Panc1 (cell line): ENCODE measurements at regions not wholly inside any gene's neighbourhood (a gene's known extent, or its start where the extent isn't known, plus 50 kb on each side); places are given as distances from the start of the nearest gene placed in this dataset.

ENCODE experiments used
- ATAC-seq: fragments of 200-7000 bp; cut with Tn5 transposase; 2 replicates; pipeline ENCODE4 v1.9.1; 2020; ENCODE audit warnings: mild to moderate bottlenecking, moderate library complexity
- BruUV-seq: library from RNA; stranded (reverse); fragments of 400-500 nt; replicated peaks from 2 replicates; lab custom pipeline; 2021; lab: Mats Ljungman, UMichigan
- CTCF ChIA-PET: fragments of 300-600 bp; sonication (Branson Sonifier 250); formaldehyde crosslinking; loops from one replicate; lab custom pipeline; 2022; ENCODE audit warnings: antibody characterized with exemption; lab: Charles Lee
- POLR2A ChIA-PET: fragments of 300-600 bp; sonication (Branson Sonifier 250); formaldehyde crosslinking; loops from one replicate; lab custom pipeline; 2022; ENCODE audit warnings: antibody characterized with exemption; lab: Charles Lee
- DNase-seq: peaks from one replicate; pipeline ENCODE4 v3.0.0-alpha.2; 2010; ENCODE audit warnings: low read depth, low spot score
- H3K27ac ChIP-seq: 2 replicates; pipeline ENCODE4 v1.5.1; 2011; ENCODE audit warnings: mild to moderate bottlenecking, low read length, inconsistent platforms
- H3K27me3 ChIP-seq: fragments of 200-500 bp; sonication (Bioruptor generic); 2 replicates; pipeline ENCODE4 v1.6.0; 2014; ENCODE audit warnings: low read length, inconsistent platforms; ENCODE audit not compliant: control insufficient read depth, insufficient read depth
- H3K36me3 ChIP-seq: fragments of 200-500 bp; sonication (Bioruptor generic); 2 replicates; pipeline ENCODE4 v1.5.1; 2014; ENCODE audit warnings: inconsistent platforms, mild to moderate bottlenecking, low read length, moderate library complexity; ENCODE audit not compliant: control insufficient read depth, insufficient read depth
- H3K4me1 ChIP-seq: 2 replicates; pipeline ENCODE4 v1.5.1; 2011; ENCODE audit warnings: inconsistent platforms, mild to moderate bottlenecking, low read length, moderate library complexity; ENCODE audit not compliant: control insufficient read depth, insufficient read depth
- H3K4me3 ChIP-seq, 2 experiments: 2 replicates each; pipeline ENCODE4 v1.5.1; 2011 to 2012; ENCODE audit warnings: low read depth in 2 of 2, low read length in 2 of 2, mild to moderate bottlenecking in 2 of 2, inconsistent platforms in 1 of 2, moderate library complexity in 1 of 2
- H3K9me3 ChIP-seq: fragments of 200-500 bp; sonication (Bioruptor generic); 2 replicates; pipeline ENCODE4 v1.5.1; 2014; ENCODE audit warnings: low read depth, mild to moderate bottlenecking, inconsistent platforms, low read length, moderate library complexity; ENCODE audit not compliant: control insufficient read depth, insufficient read depth
- CTCF ChIP-seq: fragments of 450-650 bp; IDR thresholded peaks from 2 replicates; pipeline ENCODE4 v1.5.1; 2017; ENCODE audit warnings: mild to moderate bottlenecking
- POLR2AphosphoS5 ChIP-seq: IDR thresholded peaks from 2 replicates; pipeline ENCODE4 v1.6.1; 2012; ENCODE audit warnings: mild to moderate bottlenecking, low read depth, low read length, moderate library complexity
- REST ChIP-seq, 2 experiments: IDR thresholded peaks; 2 replicates each; pipeline ENCODE4 v1.6.1; 2011 to 2012; ENCODE audit warnings: low read depth in 2 of 2, control low read depth in 1 of 2, low read length in 1 of 2, mild to moderate bottlenecking in 1 of 2, moderate library complexity in 1 of 2; ENCODE audit not compliant: insufficient read depth in 1 of 2
- SIN3A ChIP-seq: IDR thresholded peaks from 2 replicates; pipeline ENCODE4 v1.6.1; 2012; ENCODE audit warnings: low read depth, mild to moderate bottlenecking, low read length, moderate library complexity, borderline replicate concordance; ENCODE audit not compliant: insufficient read depth
- TCF7L2 ChIP-seq: IDR thresholded peaks from 2 replicates; pipeline ENCODE4 v1.6.1; 2011; ENCODE audit warnings: mild to moderate bottlenecking, low read depth, low read length, inconsistent platforms
- in situ Hi-C: cut with HindIII; loops from 2 replicates; pipeline ENCODE4 v1.10.0; 2016; ENCODE audit warnings: low sequenced_read_pairs, low pct_unique_long_range_greater_than_20kb
- intact Hi-C: fragments of 100-400 bp; cut with micrococcal nuclease; formaldehyde crosslinking; loops from one replicate; pipeline ENCODE4 v1.10.0; 2022; ENCODE audit not compliant: unreplicated experiment

DNA sequence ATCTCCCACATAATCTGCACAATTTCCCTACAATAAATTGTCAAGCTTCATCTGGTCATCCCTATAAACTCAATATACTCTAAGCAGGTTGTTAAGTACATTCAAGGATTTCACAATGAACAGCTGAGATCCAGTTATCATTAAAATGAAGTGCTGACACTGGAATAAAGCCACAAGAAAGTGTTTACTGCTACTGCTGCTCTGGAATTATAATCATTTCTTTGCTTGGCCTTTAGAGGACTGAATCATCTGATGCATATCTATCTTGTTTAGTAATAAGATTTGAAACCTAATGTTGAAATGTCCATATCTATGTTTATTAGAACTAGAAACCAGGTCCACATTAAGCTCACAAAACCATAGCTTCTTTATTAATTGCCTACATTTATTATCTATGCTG, 338.6 kb upstream of the ZFP42 start:
- ATAC-seq: no peak
- Histone ChIP-seq H3K4me3 (no peak overlapping the region), H3K4me1 (no peaks in the 10 kb centered on the region), H3K27ac (no peak overlapping the region), H3K9me3 (no peaks in the 10 kb centered on the region), H3K27me3 (no peaks in the 10 kb centered on the region), H3K36me3 (no peaks in the 10 kb centered on the region)
- POLR2A ChIA-PET: no interaction called here
- DNase-seq: no peak
- TF ChIP-seq REST (IDR thresholded peaks at IDR 0.05; ENCODE audit: insufficient read depth in 1 of 2, low read depth in 2 of 2, low read length in 1 of 2): no peak
- TF ChIP-seq CTCF: no peak
- TF ChIP-seq TCF7L2: no peak
- TF ChIP-seq POLR2AphosphoS5: no peak
- TF ChIP-seq SIN3A: no peak
- intact Hi-C loops (no loop called here), in situ Hi-C loops (no loop called here)
- CTCF ChIA-PET: no interaction called here
- BruUV-seq: no TSS peak

- in situ Hi-C loops: no loop called here
- H3K4me3 ChIP-seq: no peak overlapping the region
- DNase-seq (no peak), ATAC-seq (no peak)
- intact Hi-C loops: no loop called here
- ChIA-PET CTCF (no interaction called here), POLR2A (no interaction called here)
- H3K27ac ChIP-seq: no peak overlapping the region
- BruUV-seq: no TSS peak
- H3K9me3 ChIP-seq: no peaks in the 10 kb centered on the region
- H3K4me1 ChIP-seq: no peaks in the 10 kb centered on the region
- H3K36me3 ChIP-seq: no peaks in the 10 kb centered on the region
- no peaks in the 10 kb centered on the region for H3K27me3 ChIP-seq
- TF ChIP-seq REST (IDR thresholded peaks at IDR 0.05; ENCODE audit: insufficient read depth in 1 of 2, low read depth in 2 of 2, low read length in 1 of 2): no peak
- TF ChIP-seq CTCF: no peak
- TF ChIP-seq POLR2AphosphoS5: no peak
- no peak for TF ChIP-seq TCF7L2
- no peak for TF ChIP-seq SIN3A
Observed at GRCh38 chr4:187663076-187663475, 332.5 kb upstream of the ZFP42 start.
